ENCODE measurements at regions not wholly inside any gene's neighbourhood (a gene's known extent, or its start where the extent isn't known, plus 50 kb on each side); places are given as distances from the start of the nearest gene placed in this dataset.
"Not testable (repeated sequence)": the region's sequence is repeated elsewhere in the genome, so short reads cannot be mapped to it uniquely, and the experiment has no call there.

- not testable (repeated sequence) for H4K5ac ChIP-seq (ENCODE audit: low read length); H3K9ac ChIP-seq (ENCODE audit: low read length); H3K79me2 ChIP-seq (ENCODE audit: control insufficient read depth, insufficient read depth, low read length); H3K23ac ChIP-seq (ENCODE audit: low read length); H3K4ac ChIP-seq (ENCODE audit: low read depth, low read length); H3K18ac ChIP-seq (ENCODE audit: low read length); H2BK5ac ChIP-seq (ENCODE audit: low read length); H3K79me1 ChIP-seq (ENCODE audit: low read length); H3K36me3 ChIP-seq (ENCODE audit: control insufficient read depth, insufficient read depth, low read length); H3K27ac ChIP-seq (ENCODE audit: low read depth, low read length); H3K4me1 ChIP-seq (ENCODE audit: control insufficient read depth, low read depth, low read length); H2BK120ac ChIP-seq (ENCODE audit: low read depth, low read length); DNase-seq; H3K4me3 ChIP-seq (ENCODE audit: low read length); H4K8ac ChIP-seq (ENCODE audit: low read depth, low read length); H3K56ac ChIP-seq (ENCODE audit: low read length); H3K4me2 ChIP-seq (ENCODE audit: low read length); H3K27me3 ChIP-seq (ENCODE audit: insufficient read depth, low read length, poor library complexity); H2BK15ac ChIP-seq (replicated peaks; ENCODE audit: low read depth); H2AK5ac ChIP-seq (ENCODE audit: low read length)
- WGBS (ENCODE audit: extremely low coverage, insufficient coverage, low lambda C conversion rate): no CpG with 5 or more reads among the region's 14 CpGs
Measured at GRCh38 chr15:22587391-22587790, 128.7 kb downstream of the GOLGA6L22 start.

- H3K4me1 ChIP-seq (ENCODE audit: control insufficient read depth, low read depth, low read length); H3K4me2 ChIP-seq (ENCODE audit: low read length); H4K8ac ChIP-seq (ENCODE audit: low read depth, low read length); H2BK5ac ChIP-seq (ENCODE audit: low read length); H3K4me3 ChIP-seq (ENCODE audit: low read length); H3K79me1 ChIP-seq (ENCODE audit: low read length); H4K5ac ChIP-seq (ENCODE audit: low read length); DNase-seq; H3K27ac ChIP-seq (ENCODE audit: low read depth, low read length); H3K18ac ChIP-seq (ENCODE audit: low read length); H2AK5ac ChIP-seq (ENCODE audit: low read length); H3K4ac ChIP-seq (ENCODE audit: low read depth, low read length); H3K79me2 ChIP-seq (ENCODE audit: control insufficient read depth, insufficient read depth, low read length); H3K23ac ChIP-seq (ENCODE audit: low read length); H2BK15ac ChIP-seq (replicated peaks; ENCODE audit: low read depth); H3K27me3 ChIP-seq (ENCODE audit: insufficient read depth, low read length, poor library complexity); H2BK120ac ChIP-seq (ENCODE audit: low read depth, low read length); H3K56ac ChIP-seq (ENCODE audit: low read length); H3K36me3 ChIP-seq (ENCODE audit: control insufficient read depth, insufficient read depth, low read length); H3K9ac ChIP-seq (ENCODE audit: low read length): not testable (repeated sequence)
- WGBS (ENCODE audit: extremely low coverage, insufficient coverage, low lambda C conversion rate): no CpG with 5 or more reads among the region's 14 CpGs
Measured at GRCh38 chr15:22598552-22598951, 139.8 kb downstream of the GOLGA6L22 start.

- H3K27me3 ChIP-seq (ENCODE audit: insufficient read depth, low read length, poor library complexity); H3K56ac ChIP-seq (ENCODE audit: low read length); H3K4ac ChIP-seq (ENCODE audit: low read depth, low read length); H3K18ac ChIP-seq (ENCODE audit: low read length); H3K79me2 ChIP-seq (ENCODE audit: control insufficient read depth, insufficient read depth, low read length); H3K27ac ChIP-seq (ENCODE audit: low read depth, low read length); H3K4me2 ChIP-seq (ENCODE audit: low read length); H4K8ac ChIP-seq (ENCODE audit: low read depth, low read length); H2BK5ac ChIP-seq (ENCODE audit: low read length); H4K5ac ChIP-seq (ENCODE audit: low read length); H2AK5ac ChIP-seq (ENCODE audit: low read length); H3K4me3 ChIP-seq (ENCODE audit: low read length); H3K23ac ChIP-seq (ENCODE audit: low read length); H3K9ac ChIP-seq (ENCODE audit: low read length); H2BK15ac ChIP-seq (replicated peaks; ENCODE audit: low read depth); H3K79me1 ChIP-seq (ENCODE audit: low read length); H3K4me1 ChIP-seq (ENCODE audit: control insufficient read depth, low read depth, low read length); H3K36me3 ChIP-seq (ENCODE audit: control insufficient read depth, insufficient read depth, low read length); H2BK120ac ChIP-seq (ENCODE audit: low read depth, low read length): not testable (repeated sequence)
- no CpG with 5 or more reads among the region's 30 CpGs for WGBS (ENCODE audit: extremely low coverage, insufficient coverage, low lambda C conversion rate)
- peak; percentile 19 for DNase-seq
Measured at GRCh38 chr15:22599526-22600320, 141.0 kb downstream of the GOLGA6L22 start.

- not testable (repeated sequence) for H3K23ac ChIP-seq (ENCODE audit: low read length); H4K8ac ChIP-seq (ENCODE audit: low read depth, low read length); H2AK5ac ChIP-seq (ENCODE audit: low read length); H3K4me3 ChIP-seq (ENCODE audit: low read length); H3K79me1 ChIP-seq (ENCODE audit: low read length); H3K56ac ChIP-seq (ENCODE audit: low read length); H4K5ac ChIP-seq (ENCODE audit: low read length); H3K4me1 ChIP-seq (ENCODE audit: control insufficient read depth, low read depth, low read length); H2BK15ac ChIP-seq (replicated peaks; ENCODE audit: low read depth); H3K4me2 ChIP-seq (ENCODE audit: low read length); H3K36me3 ChIP-seq (ENCODE audit: control insufficient read depth, insufficient read depth, low read length); H3K4ac ChIP-seq (ENCODE audit: low read depth, low read length); H3K27ac ChIP-seq (ENCODE audit: low read depth, low read length); H2BK5ac ChIP-seq (ENCODE audit: low read length); H2BK120ac ChIP-seq (ENCODE audit: low read depth, low read length); H3K9ac ChIP-seq (ENCODE audit: low read length); H3K79me2 ChIP-seq (ENCODE audit: control insufficient read depth, insufficient read depth, low read length); H3K27me3 ChIP-seq (ENCODE audit: insufficient read depth, low read length, poor library complexity); H3K18ac ChIP-seq (ENCODE audit: low read length)
- no CpG with 5 or more reads among the region's 9 CpGs for WGBS (ENCODE audit: extremely low coverage, insufficient coverage, low lambda C conversion rate)
- peak; percentile 66 for DNase-seq
Measured at GRCh38 chr15:22616976-22617375, 158.3 kb downstream of the GOLGA6L22 start.

GRCh38 chr15:22631789-22632188 lies 154.7 kb upstream of the NIPA1 start:
- not testable (repeated sequence) for H3K4ac ChIP-seq (ENCODE audit: low read depth, low read length); H4K5ac ChIP-seq (ENCODE audit: low read length); H3K4me1 ChIP-seq (ENCODE audit: control insufficient read depth, low read depth, low read length); H2BK120ac ChIP-seq (ENCODE audit: low read depth, low read length); H2BK5ac ChIP-seq (ENCODE audit: low read length); H2BK15ac ChIP-seq (replicated peaks; ENCODE audit: low read depth); H3K27me3 ChIP-seq (ENCODE audit: insufficient read depth, low read length, poor library complexity); H3K4me2 ChIP-seq (ENCODE audit: low read length); H3K18ac ChIP-seq (ENCODE audit: low read length); H3K27ac ChIP-seq (ENCODE audit: low read depth, low read length); H3K9ac ChIP-seq (ENCODE audit: low read length); DNase-seq; H2AK5ac ChIP-seq (ENCODE audit: low read length); H3K4me3 ChIP-seq (ENCODE audit: low read length); H3K79me2 ChIP-seq (ENCODE audit: control insufficient read depth, insufficient read depth, low read length); H3K56ac ChIP-seq (ENCODE audit: low read length); H3K79me1 ChIP-seq (ENCODE audit: low read length); H3K36me3 ChIP-seq (ENCODE audit: control insufficient read depth, insufficient read depth, low read length); H3K23ac ChIP-seq (ENCODE audit: low read length); H4K8ac ChIP-seq (ENCODE audit: low read depth, low read length)
- WGBS (ENCODE audit: extremely low coverage, insufficient coverage, low lambda C conversion rate): no CpG with 5 or more reads among the region's 3 CpGs

GRCh38 chr15:22639983-22640382 lies 146.5 kb upstream of the NIPA1 start:
- not testable (repeated sequence) for H2AK5ac ChIP-seq (ENCODE audit: low read length); H4K5ac ChIP-seq (ENCODE audit: low read length); H3K4me2 ChIP-seq (ENCODE audit: low read length); H3K9ac ChIP-seq (ENCODE audit: low read length); H3K4me3 ChIP-seq (ENCODE audit: low read length); H3K23ac ChIP-seq (ENCODE audit: low read length); H2BK5ac ChIP-seq (ENCODE audit: low read length); H3K79me1 ChIP-seq (ENCODE audit: low read length); H3K79me2 ChIP-seq (ENCODE audit: control insufficient read depth, insufficient read depth, low read length); H3K56ac ChIP-seq (ENCODE audit: low read length); H3K27me3 ChIP-seq (ENCODE audit: insufficient read depth, low read length, poor library complexity); H2BK120ac ChIP-seq (ENCODE audit: low read depth, low read length); H3K4ac ChIP-seq (ENCODE audit: low read depth, low read length); H2BK15ac ChIP-seq (replicated peaks; ENCODE audit: low read depth); H3K27ac ChIP-seq (ENCODE audit: low read depth, low read length); H4K8ac ChIP-seq (ENCODE audit: low read depth, low read length); H3K36me3 ChIP-seq (ENCODE audit: control insufficient read depth, insufficient read depth, low read length); H3K4me1 ChIP-seq (ENCODE audit: control insufficient read depth, low read depth, low read length); H3K18ac ChIP-seq (ENCODE audit: low read length); DNase-seq
- WGBS (ENCODE audit: extremely low coverage, insufficient coverage, low lambda C conversion rate): no CpG with 5 or more reads among the region's 2 CpGs
